Left colon (tissue), 2 donors: ENCODE measurements at regions not wholly inside any gene's neighbourhood (a gene's known extent, or its start where the extent isn't known, plus 50 kb on each side); places are given as distances from the start of the nearest gene placed in this dataset.

Experiments
- ATAC-seq: fragments of 200-7000 bp; cut with Tn5 transposase; one replicate; pipeline ENCODE4 v1.9.1; 2020; ENCODE audit warnings: mild to moderate bottlenecking, moderate library complexity
- DNase-seq, 2 donors: peaks; one replicate each; pipeline ENCODE4 v3.0.0-alpha.2; 2020
- intact Hi-C, 2 donors: fragments of 100-400 bp; cut with DNase I in 1 of 2; cut with micrococcal nuclease in 1 of 2; formaldehyde crosslinking; loops; one replicate each; pipeline versions ENCODE4 v1.11.2 to v1.14.0; 2022; cut with DNase I, micrococcal nuclease
- donor health status: DM: no; HTN: no; CAD: no.
- donor health status: DM: yes; HTN: yes; CAD: no.

GRCh38 chr7:41334071-41334862 lies 368.6 kb downstream of the INHBA start:
- intact Hi-C loops = no loop called here
- ATAC-seq = no peak
- no peak for DNase-seq

- intact Hi-C loops = no loop called here
- no peak for DNase-seq
- ATAC-seq = no peak
Observed at GRCh38 chr7:41333511-41333910, 369.4 kb downstream of the INHBA start.

- intact Hi-C loops = no loop called here
- DNase-seq (no peak), ATAC-seq (no peak)
Observed at GRCh38 chr7:41331194-41331593, 371.7 kb downstream of the INHBA start.

- ATAC-seq (no peak), DNase-seq (no peak)
- intact Hi-C loops = no loop called here
Observed at GRCh38 chr7:41328544-41328943, 374.3 kb downstream of the INHBA start.

GRCh38 chr7:41328131-41328530 lies 374.8 kb downstream of the INHBA start:
- ATAC-seq (no peak), DNase-seq (no peak)
- intact Hi-C loops = no loop called here

GRCh38 chr7:41326616-41327015 lies 376.3 kb downstream of the INHBA start:
- ATAC-seq (no peak), DNase-seq (no peak)
- intact Hi-C loops = no loop called here

- ATAC-seq (no peak), DNase-seq (no peak)
- intact Hi-C loops = no loop called here
Observed at GRCh38 chr7:41323806-41324205, 379.1 kb downstream of the INHBA start.

- ATAC-seq (no peak), DNase-seq (no peak)
- intact Hi-C loops = no loop called here
Observed at GRCh38 chr7:41319581-41319980, 383.3 kb downstream of the INHBA start.

- intact Hi-C loops = no loop called here
- DNase-seq (peak; percentile 25 to 33), ATAC-seq (peak; percentile 99)
Observed at GRCh38 chr7:41316410-41316809, 386.5 kb downstream of the INHBA start.

GRCh38 chr7:41315764-41316163 lies 387.1 kb downstream of the INHBA start:
- intact Hi-C loops = no loop called here
- peak in 1 of 2 donors; percentile 13 for DNase-seq
- peak; percentile 26 for ATAC-seq

GRCh38 chr7:41313171-41313570 lies 389.7 kb downstream of the INHBA start:
- ATAC-seq = no peak
- intact Hi-C loops = no loop called here
- no peak for DNase-seq

- DNase-seq = peak in 1 of 2 donors; percentile 16
- intact Hi-C loops = no loop called here
- ATAC-seq = peak; percentile 62
Observed at GRCh38 chr7:41312235-41312634, 390.7 kb downstream of the INHBA start.

- DNase-seq (no peak), ATAC-seq (no peak)
- intact Hi-C loops = no loop called here
Observed at GRCh38 chr7:41311301-41311700, 391.6 kb downstream of the INHBA start.

- ATAC-seq = no peak
- no peak for DNase-seq
- intact Hi-C loops = no loop called here
Observed at GRCh38 chr7:41306486-41306885, 396.4 kb downstream of the INHBA start.

- ATAC-seq (no peak), DNase-seq (no peak)
- intact Hi-C loops = no loop called here
Observed at GRCh38 chr7:41305001-41305400, 397.9 kb downstream of the INHBA start.

GRCh38 chr7:41303709-41304108 lies 399.2 kb downstream of the INHBA start:
- ATAC-seq (no peak), DNase-seq (no peak)
- intact Hi-C loops = no loop called here

GRCh38 chr7:41298409-41298808 lies 404.5 kb downstream of the INHBA start:
- intact Hi-C loops = no loop called here
- no peak for ATAC-seq
- DNase-seq = no peak

- ATAC-seq = no peak
- intact Hi-C loops = no loop called here
- DNase-seq = no peak
Observed at GRCh38 chr7:41297166-41297565, 405.7 kb downstream of the INHBA start.

GRCh38 chr7:41295455-41295815 lies 407.5 kb downstream of the INHBA start:
- ATAC-seq = no peak
- no peak for DNase-seq
- intact Hi-C loops = no loop called here

- DNase-seq = no peak
- intact Hi-C loops = no loop called here
- no peak for ATAC-seq
Observed at GRCh38 chr7:41294556-41295454, 408.1 kb downstream of the INHBA start.
